C4-2B (cell line): ENCODE measurements at regions not wholly inside any gene's neighbourhood (a gene's known extent, or its start where the extent isn't known, plus 50 kb on each side); places are given as distances from the start of the nearest gene placed in this dataset.

ENCODE experiments used
- H3K27ac ChIP-seq: fragments of 450-650 bp; 2 replicates; pipeline ENCODE4 v1.5.1; 2017
- ZFX ChIP-seq: fragments of 450-650 bp; IDR thresholded peaks from 2 replicates; pipeline ENCODE4 v1.6.1; 2017
- TF ChIP-seq, protein P1 (sequence below): fragments of 450-650 bp; conservative IDR thresholded peaks from 2 replicates; pipeline ENCODE4 v1.5.1; 2017; ENCODE audit warnings: mild to moderate bottlenecking

DNA sequence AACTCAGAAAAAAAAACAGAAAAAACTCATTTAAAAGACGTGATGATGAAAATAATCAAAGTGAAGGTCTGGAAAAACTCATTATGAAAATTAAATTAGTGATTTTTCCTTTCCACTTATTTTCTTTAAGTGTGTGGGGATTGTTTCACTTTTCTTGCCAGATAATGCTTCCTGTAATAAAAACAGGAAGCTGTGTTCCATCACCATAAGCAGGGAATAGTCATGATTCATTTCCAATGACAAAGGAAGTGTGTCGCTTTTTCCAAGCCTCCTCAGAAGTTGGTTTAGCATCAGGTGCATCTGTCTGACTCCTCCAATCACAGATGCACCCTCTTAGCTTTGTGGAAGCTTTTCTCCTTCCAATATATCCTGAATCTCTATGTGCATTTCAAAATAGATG is 2068.7 kb downstream of the MAT2B start:
- H3K27ac ChIP-seq = no peak overlapping the region
- TF ChIP-seq, protein P1, sequence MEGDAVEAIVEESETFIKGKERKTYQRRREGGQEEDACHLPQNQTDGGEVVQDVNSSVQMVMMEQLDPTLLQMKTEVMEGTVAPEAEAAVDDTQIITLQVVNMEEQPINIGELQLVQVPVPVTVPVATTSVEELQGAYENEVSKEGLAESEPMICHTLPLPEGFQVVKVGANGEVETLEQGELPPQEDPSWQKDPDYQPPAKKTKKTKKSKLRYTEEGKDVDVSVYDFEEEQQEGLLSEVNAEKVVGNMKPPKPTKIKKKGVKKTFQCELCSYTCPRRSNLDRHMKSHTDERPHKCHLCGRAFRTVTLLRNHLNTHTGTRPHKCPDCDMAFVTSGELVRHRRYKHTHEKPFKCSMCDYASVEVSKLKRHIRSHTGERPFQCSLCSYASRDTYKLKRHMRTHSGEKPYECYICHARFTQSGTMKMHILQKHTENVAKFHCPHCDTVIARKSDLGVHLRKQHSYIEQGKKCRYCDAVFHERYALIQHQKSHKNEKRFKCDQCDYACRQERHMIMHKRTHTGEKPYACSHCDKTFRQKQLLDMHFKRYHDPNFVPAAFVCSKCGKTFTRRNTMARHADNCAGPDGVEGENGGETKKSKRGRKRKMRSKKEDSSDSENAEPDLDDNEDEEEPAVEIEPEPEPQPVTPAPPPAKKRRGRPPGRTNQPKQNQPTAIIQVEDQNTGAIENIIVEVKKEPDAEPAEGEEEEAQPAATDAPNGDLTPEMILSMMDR = no peak
- no peak for TF ChIP-seq ZFX

DNA sequence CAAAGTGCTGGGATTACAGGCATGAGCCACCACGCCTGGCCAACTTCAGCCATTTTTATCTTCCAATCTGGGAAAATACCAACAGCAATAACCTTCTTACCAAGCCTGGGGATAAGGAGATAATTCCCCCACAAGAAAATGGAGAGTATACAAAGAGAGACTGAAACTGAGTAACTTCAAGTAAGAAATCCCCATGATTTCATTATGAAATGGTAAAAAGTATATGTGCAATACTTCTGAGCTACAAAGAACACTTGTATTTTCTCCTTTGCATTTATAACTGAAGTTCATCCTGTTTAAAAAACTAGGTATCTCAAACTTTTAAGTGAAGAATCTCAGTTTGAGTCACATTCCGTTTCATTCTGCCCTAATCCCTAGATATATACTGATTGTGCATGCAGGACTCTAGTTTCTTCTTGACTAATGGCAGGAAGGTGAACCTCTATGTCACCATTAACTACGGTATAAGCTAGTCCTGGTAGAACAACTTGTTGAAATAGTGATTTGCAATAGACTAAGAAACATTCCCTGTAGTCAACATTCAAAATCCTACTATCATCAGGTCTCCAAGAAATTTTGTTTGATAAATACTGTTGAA is 2071.4 kb downstream of the MAT2B start:
- TF ChIP-seq, protein P1 = no peak
- TF ChIP-seq ZFX = no peak
- H3K27ac ChIP-seq = no peak overlapping the region

DNA sequence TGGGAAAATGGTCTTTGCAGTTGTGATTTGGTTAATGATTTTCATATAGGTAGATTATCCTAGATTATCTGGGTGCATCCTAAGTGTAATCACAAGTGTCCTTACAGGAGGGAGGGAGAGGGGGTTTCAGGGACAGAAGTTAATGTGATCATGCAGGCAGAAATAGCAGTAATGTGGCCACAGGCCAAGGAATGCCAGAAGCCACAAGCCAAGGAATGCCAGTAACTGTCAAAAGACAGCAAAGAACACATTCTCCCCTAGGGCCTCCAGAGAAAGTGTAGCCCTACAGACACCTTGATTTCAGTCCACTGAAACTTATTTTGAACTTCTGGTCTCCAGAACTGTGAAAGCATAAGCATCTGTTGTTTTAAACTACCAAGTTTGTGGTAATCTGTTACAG is 2074.5 kb downstream of the MAT2B start:
- TF ChIP-seq ZFX = no peak
- TF ChIP-seq, protein P1 = no peak
- no peak overlapping the region for H3K27ac ChIP-seq

DNA sequence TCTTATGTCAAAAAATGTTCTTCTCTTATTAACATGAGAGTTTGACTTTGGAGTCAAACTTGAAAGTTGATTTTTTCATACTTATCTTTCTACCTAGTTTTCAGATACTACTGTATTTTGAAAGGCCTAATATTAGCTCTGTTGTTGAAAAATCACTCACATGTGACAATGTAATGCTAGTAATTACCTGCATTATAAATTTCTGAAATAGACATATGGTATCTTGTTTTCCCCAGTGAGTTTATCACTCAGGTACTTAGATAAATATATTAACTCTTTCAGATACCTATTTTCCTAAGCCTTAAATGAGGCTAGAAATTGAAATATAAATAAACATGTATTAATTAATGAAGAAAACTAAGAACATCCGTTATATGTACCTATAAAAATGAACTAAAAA is 2089.3 kb downstream of the MAT2B start:
- TF ChIP-seq ZFX = no peak
- TF ChIP-seq, protein P1 = no peak
- no peak overlapping the region for H3K27ac ChIP-seq

DNA sequence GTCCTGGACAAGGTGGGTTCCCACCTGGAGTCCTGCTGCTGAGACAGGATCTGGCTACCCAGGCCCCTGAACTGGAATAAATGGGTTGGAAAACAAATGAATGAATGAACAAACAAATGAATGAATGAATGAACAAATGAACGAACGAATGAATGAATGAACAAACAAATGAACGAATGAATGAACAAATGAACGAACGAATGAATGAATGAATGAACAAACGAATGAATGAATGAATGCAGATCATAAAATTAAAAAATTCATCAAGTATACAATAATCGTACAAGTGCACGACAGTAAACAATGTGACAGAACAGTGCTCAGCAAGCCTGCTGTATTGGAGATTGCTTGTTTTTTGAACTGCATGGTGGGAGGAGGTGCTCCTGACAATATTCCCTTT is 2097.1 kb downstream of the MAT2B start:
- H3K27ac ChIP-seq = no peak overlapping the region
- TF ChIP-seq, protein P1 = no peak

DNA sequence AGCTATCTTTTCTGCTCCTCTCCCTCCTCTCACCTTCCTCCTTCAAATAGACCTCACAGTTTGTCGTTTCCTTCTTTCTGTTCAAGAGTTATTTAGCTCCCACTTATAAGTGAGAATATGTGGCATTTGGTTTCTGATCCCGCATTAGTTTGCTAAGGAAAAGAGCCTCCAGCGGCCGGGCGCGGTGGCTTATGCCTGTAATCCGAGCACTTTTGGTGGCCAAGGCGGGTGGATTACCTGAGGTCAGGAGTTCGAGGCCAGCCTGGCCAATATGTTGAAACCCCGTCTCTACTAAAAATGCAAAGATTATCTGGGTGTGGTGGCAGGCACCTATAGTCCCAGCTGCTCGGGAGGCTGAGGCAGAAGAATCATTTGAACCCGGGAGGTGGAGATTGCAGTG is 2101.6 kb downstream of the MAT2B start:
- TF ChIP-seq ZFX = no peak
- TF ChIP-seq, protein P1 = no peak
- no peak overlapping the region for H3K27ac ChIP-seq

DNA sequence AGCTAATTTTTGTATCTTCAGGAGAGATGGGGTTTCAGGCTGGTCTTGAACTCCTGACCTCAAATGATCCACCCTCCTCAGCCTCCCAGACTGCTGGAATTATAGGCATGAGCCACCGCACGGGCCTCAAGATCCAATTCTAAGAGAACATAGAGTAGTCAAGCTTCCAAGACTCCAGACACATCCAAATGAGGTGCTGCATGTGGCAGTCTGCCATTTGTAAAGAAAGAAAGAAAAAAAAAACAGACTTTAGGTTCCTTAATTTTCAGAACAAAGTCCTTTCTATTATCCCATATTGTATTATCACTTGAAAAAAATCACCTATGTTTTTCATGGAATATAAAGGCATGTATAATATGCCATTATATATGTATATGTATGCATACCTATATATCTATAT is 2104.5 kb downstream of the MAT2B start:
- H3K27ac ChIP-seq = no peak overlapping the region
- TF ChIP-seq, protein P1 = no peak
- TF ChIP-seq ZFX = no peak
